ENCODE measurements at regions not wholly inside any gene's neighbourhood (a gene's known extent, or its start where the extent isn't known, plus 50 kb on each side); places are given as distances from the start of the nearest gene placed in this dataset.

GRCh38 chr13:84207509-84207908 lies 325.2 kb upstream of the SLITRK1 start:
- no peak for TF ChIP-seq CTCF (IDR thresholded peaks at IDR 0.05)
- TF ChIP-seq POLR2A (IDR thresholded peaks at IDR 0.05), result no peak

Data from tibial nerve (tissue), 3 donors.